Retinal pigment epithelial cell (primary cell): ENCODE measurements at regions not wholly inside any gene's neighbourhood (a gene's known extent, or its start where the extent isn't known, plus 50 kb on each side); places are given as distances from the start of the nearest gene placed in this dataset.

ENCODE experiments used
- DNase-seq: peaks from one replicate; pipeline ENCODE4 v3.0.0-alpha.2; 2010; ENCODE audit warnings: low read depth
- H3K4me3 ChIP-seq: 2 replicates; pipeline ENCODE4 v1.5.1; 2011; ENCODE audit warnings: mild to moderate bottlenecking, low read length, control low read depth, moderate library complexity
- CTCF ChIP-seq: conservative IDR thresholded peaks from 2 replicates; pipeline ENCODE4 v1.5.1; 2011; ENCODE audit warnings: low read depth, low read length, control low read depth, inconsistent platforms

- H3K4me3 ChIP-seq = no peak overlapping the region
- no peak for DNase-seq
- TF ChIP-seq CTCF = no peak
Observed at GRCh38 chr3:104606812-104607211, 759.9 kb upstream of the ALCAM start.

- peak; percentile 2 for TF ChIP-seq CTCF
Observed at GRCh38 chr3:104610730-104611652, 755.7 kb upstream of the ALCAM start.

GRCh38 chr3:104612218-104612617 lies 754.5 kb upstream of the ALCAM start:
- TF ChIP-seq CTCF = no peak
- no peak overlapping the region for H3K4me3 ChIP-seq
- DNase-seq = no peak

More at GRCh38 chr3:104610730-104611652, 755.7 kb upstream of the ALCAM start:
- no peak overlapping the region for H3K4me3 ChIP-seq
- DNase-seq = no peak

GRCh38 chr3:104614564-104614963 lies 752.1 kb upstream of the ALCAM start:
- TF ChIP-seq CTCF = no peak
- no peak for DNase-seq
- H3K4me3 ChIP-seq = no peak overlapping the region

- peak; percentile 77 for TF ChIP-seq CTCF
- H3K4me3 ChIP-seq = no peak overlapping the region
- DNase-seq = peak; percentile 22
Observed at GRCh38 chr3:104628185-104628789, 738.4 kb upstream of the ALCAM start.

- TF ChIP-seq CTCF = no peak
- DNase-seq = peak; percentile 40
- no peak overlapping the region for H3K4me3 ChIP-seq
Observed at GRCh38 chr3:104629038-104629437, 737.7 kb upstream of the ALCAM start.
